ENCODE measurements at regions not wholly inside any gene's neighbourhood (a gene's known extent, or its start where the extent isn't known, plus 50 kb on each side); places are given as distances from the start of the nearest gene placed in this dataset.

DNA sequence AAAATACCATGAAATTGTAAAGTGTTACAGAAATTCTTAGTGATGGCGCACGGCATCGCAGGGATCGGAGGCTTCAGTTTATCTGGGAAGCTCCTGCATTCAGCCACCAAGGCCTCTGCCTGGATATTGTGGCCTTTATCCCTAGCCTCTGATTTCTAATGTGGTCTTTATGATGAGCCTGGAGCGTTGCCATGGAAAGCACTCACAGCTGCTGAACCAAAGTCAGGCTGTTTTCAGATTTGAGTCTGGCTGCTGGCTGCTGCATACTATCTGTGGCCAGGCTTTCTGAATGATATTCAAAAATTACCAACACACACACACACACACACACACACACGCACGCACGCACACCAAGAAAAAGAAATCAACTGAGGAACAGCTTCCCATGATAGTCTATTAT is 101.1 kb upstream of the ZNF366 start:
- TF ChIP-seq, protein P1, sequence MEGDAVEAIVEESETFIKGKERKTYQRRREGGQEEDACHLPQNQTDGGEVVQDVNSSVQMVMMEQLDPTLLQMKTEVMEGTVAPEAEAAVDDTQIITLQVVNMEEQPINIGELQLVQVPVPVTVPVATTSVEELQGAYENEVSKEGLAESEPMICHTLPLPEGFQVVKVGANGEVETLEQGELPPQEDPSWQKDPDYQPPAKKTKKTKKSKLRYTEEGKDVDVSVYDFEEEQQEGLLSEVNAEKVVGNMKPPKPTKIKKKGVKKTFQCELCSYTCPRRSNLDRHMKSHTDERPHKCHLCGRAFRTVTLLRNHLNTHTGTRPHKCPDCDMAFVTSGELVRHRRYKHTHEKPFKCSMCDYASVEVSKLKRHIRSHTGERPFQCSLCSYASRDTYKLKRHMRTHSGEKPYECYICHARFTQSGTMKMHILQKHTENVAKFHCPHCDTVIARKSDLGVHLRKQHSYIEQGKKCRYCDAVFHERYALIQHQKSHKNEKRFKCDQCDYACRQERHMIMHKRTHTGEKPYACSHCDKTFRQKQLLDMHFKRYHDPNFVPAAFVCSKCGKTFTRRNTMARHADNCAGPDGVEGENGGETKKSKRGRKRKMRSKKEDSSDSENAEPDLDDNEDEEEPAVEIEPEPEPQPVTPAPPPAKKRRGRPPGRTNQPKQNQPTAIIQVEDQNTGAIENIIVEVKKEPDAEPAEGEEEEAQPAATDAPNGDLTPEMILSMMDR (IDR thresholded peaks at IDR 0.05) = no peak
- TF ChIP-seq POLR2A (IDR thresholded peaks at IDR 0.05) = no peak
- no peak overlapping the region for H3K4me3 ChIP-seq (ENCODE audit: low read depth, poor library complexity, severe bottlenecking)
- no peak for DNase-seq (ENCODE audit: low spot score in 2 of 2)
- intact Hi-C loops (cut with DNase I; ENCODE audit: low total_unique reads) = no loop called here
- 84% methylated on average over 8 of the region's 8 CpGs for WGBS, 2 donors

DNA sequence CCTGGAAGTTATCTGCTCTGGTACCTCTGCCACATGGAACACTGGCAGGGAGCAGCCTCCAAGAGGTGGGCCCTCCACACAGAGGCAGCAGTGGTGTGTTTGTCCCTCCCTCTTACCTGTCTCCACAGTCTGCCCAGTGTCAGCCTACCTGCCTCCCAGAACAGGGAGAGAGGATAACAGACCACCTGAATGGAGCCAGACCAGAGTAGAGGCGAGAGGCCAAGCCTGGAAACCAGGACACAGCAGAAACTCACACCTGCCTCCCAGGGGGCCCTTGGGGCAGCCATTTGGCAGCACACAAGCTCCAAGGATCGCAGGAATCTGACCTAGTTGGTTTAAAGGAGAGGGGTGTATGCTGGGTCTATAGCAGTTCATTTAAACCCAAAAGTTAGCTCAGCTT is 100.2 kb upstream of the ZNF366 start:
- intact Hi-C loops (cut with DNase I; ENCODE audit: low total_unique reads) = no loop called here
- no peak for DNase-seq (ENCODE audit: low spot score in 2 of 2)
- WGBS, 2 donors = 92 to 94% methylated on average over 2 of the region's 2 CpGs
- TF ChIP-seq POLR2A (IDR thresholded peaks at IDR 0.05) = no peak
- TF ChIP-seq, protein P1 (IDR thresholded peaks at IDR 0.05) = no peak
- no peak overlapping the region for H3K4me3 ChIP-seq (ENCODE audit: low read depth, poor library complexity, severe bottlenecking)

DNA sequence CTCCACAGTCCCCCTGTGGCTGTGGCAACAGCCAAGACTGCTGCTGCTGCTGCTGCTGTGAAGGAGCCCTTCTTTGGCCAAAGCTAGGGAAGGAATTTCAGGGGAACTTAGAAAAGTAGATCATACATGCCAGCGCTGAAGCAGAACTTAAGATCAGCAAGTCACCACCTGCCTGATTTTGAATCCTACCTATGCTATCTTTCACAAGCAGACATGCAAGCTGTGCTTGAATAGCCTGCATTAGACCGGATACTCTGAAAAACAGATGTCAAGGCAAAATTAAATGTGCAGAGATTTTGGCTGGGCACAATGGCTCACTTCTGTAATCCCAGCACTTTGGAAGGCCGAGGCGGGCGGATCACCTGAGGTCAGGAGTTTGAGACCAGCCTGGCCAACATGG is 99.3 kb upstream of the ZNF366 start:
- no peak for DNase-seq (ENCODE audit: low spot score in 2 of 2)
- H3K4me3 ChIP-seq (ENCODE audit: low read depth, poor library complexity, severe bottlenecking) = no peak overlapping the region
- no peak for TF ChIP-seq POLR2A (IDR thresholded peaks at IDR 0.05)
- TF ChIP-seq, protein P1 (IDR thresholded peaks at IDR 0.05) = no peak
- WGBS, 2 donors = 54 to 73% methylated on average over 5 of the region's 5 CpGs
- intact Hi-C loops (cut with DNase I; ENCODE audit: low total_unique reads) = no loop called here

DNA sequence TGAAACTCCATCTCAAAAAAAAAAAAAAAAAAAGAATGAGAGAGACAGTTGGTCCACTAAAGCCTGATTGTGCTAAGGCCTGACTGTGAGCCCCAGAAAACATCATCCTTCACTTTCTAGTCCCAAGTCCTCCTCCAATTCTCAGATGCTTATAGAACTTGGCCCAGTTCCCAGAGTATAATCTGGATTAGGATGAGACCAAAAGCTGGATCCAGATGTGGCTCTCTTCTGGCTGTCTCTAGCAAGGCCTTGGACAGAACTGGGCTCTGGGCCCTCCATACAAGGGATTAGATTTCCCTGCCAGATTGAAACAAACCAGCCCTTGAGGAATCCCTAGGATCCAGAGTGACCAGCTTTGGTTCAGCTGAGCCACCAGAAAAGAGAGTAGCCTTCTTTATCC is 98.4 kb upstream of the ZNF366 start:
- no peak overlapping the region for H3K4me3 ChIP-seq (ENCODE audit: low read depth, poor library complexity, severe bottlenecking)
- intact Hi-C loops (cut with DNase I; ENCODE audit: low total_unique reads) = no loop called here
- no peak for TF ChIP-seq POLR2A (IDR thresholded peaks at IDR 0.05)
- TF ChIP-seq, protein P1 (IDR thresholded peaks at IDR 0.05) = no peak
- no peak for DNase-seq (ENCODE audit: low spot score in 2 of 2)

DNA sequence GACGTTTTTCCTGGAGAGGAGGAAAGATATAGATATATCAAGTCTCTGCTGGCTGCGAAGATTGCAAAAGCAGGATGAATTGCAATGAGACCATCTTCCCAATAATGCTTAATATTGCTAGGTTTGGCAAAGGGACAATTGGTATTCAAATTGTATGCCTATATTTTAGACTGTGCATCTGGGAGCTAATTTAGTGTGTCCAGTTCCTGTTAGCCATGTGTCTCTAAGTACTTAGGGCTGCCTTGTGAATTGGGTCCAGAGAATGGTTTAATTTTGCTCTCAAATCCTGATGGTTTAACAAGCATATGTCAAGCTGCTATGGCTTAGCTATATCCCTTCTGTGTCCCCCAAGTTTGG is 97.6 kb upstream of the ZNF366 start:
- WGBS, 2 donors = 74 to 82% methylated on average over 2 of the region's 2 CpGs

More for the DNA sequence above, 97.6 kb upstream of the ZNF366 start:
- H3K4me3 ChIP-seq (ENCODE audit: low read depth, poor library complexity, severe bottlenecking) = no peak overlapping the region
- DNase-seq (ENCODE audit: low spot score in 2 of 2) = no peak
- intact Hi-C loops (cut with DNase I; ENCODE audit: low total_unique reads) = no loop called here
- TF ChIP-seq, protein P1 (IDR thresholded peaks at IDR 0.05) = no peak
- TF ChIP-seq POLR2A (IDR thresholded peaks at IDR 0.05) = no peak

Measured in lower leg skin (tissue), 4 donors.